DMS 273 (cell line): ENCODE measurements at regions not wholly inside any gene's neighbourhood (a gene's known extent, or its start where the extent isn't known, plus 50 kb on each side); places are given as distances from the start of the nearest gene placed in this dataset.
A peak's percentile ranks its signal among the peaks of the same experiment; 100 is the strongest.

Source experiments
- DNase-seq: peaks from one replicate; lab custom pipeline; 2025; ENCODE audit not compliant: unreplicated experiment; lab: John Stamatoyannopoulos, UW

- DNase-seq = peak; percentile 31
Observed at GRCh38 chr3:73292220-73292619, 230.8 kb downstream of the EBLN2 start.

- no peak for DNase-seq
Observed at GRCh38 chr3:73294537-73294936, 233.1 kb downstream of the EBLN2 start.

GRCh38 chr3:73295876-73296635 is 234.6 kb downstream of the EBLN2 start:
- DNase-seq = no peak

- DNase-seq = no peak
Observed at GRCh38 chr3:73296859-73297258, 235.4 kb downstream of the EBLN2 start.

- no peak for DNase-seq
Observed at GRCh38 chr3:73298243-73299183, 237.1 kb downstream of the EBLN2 start.

- no peak for DNase-seq
Observed at GRCh38 chr3:73299184-73299691, 237.8 kb downstream of the EBLN2 start.

- no peak for DNase-seq
Observed at GRCh38 chr3:73314151-73314951, 252.9 kb downstream of the EBLN2 start.

- no peak for DNase-seq
Observed at GRCh38 chr3:73315706-73316105, 254.2 kb downstream of the EBLN2 start.

- DNase-seq = peak; percentile 59
Observed at GRCh38 chr3:73319179-73319769, 257.8 kb downstream of the EBLN2 start.

GRCh38 chr3:73321286-73321999 is 260.0 kb downstream of the EBLN2 start:
- no peak for DNase-seq

- peak; percentile 75 for DNase-seq
Observed at GRCh38 chr3:73324203-73325155, 263.0 kb downstream of the EBLN2 start.

- peak; percentile 47 for DNase-seq
Observed at GRCh38 chr3:73326396-73326795, 264.9 kb downstream of the EBLN2 start.

- DNase-seq = peak; percentile 1
Observed at GRCh38 chr3:73327052-73327451, 265.6 kb downstream of the EBLN2 start.
